ENCODE measurements at regions not wholly inside any gene's neighbourhood (a gene's known extent, or its start where the extent isn't known, plus 50 kb on each side); places are given as distances from the start of the nearest gene placed in this dataset.
"Not testable (repeated sequence)": the region's sequence is repeated elsewhere in the genome, so short reads cannot be mapped to it uniquely, and the experiment has no call there.

- Histone ChIP-seq H3K9ac (ENCODE audit: low read length) (no peak overlapping the region), H3K4me3 (ENCODE audit: low read length) (no peak overlapping the region), H3K4me1 (ENCODE audit: control insufficient read depth, insufficient read depth, low read length) (no peaks in the 10 kb centered on the region), H3K36me3 (ENCODE audit: control insufficient read depth, insufficient read depth, low read length) (no peaks in the 10 kb centered on the region), H3K9me3 (ENCODE audit: control insufficient read depth, low read length) (no peaks in the 10 kb centered on the region), H3K27me3 (ENCODE audit: control insufficient read depth, insufficient read depth, low read length) (no peaks in the 10 kb centered on the region)
Measured at GRCh38 chr9:90511711-90512110, 130.9 kb downstream of the DIRAS2 start.

GRCh38 chr9:90514877-90515276, 127.7 kb downstream of the DIRAS2 start:
- no peak overlapping the region for H3K9ac ChIP-seq (ENCODE audit: low read length)
- H3K36me3 ChIP-seq (ENCODE audit: control insufficient read depth, insufficient read depth, low read length): no peaks in the 10 kb centered on the region
- H3K9me3 ChIP-seq (ENCODE audit: control insufficient read depth, low read length): no peaks in the 10 kb centered on the region
- no peaks in the 10 kb centered on the region for H3K4me1 ChIP-seq (ENCODE audit: control insufficient read depth, insufficient read depth, low read length)
- H3K27me3 ChIP-seq (ENCODE audit: control insufficient read depth, insufficient read depth, low read length): no peaks in the 10 kb centered on the region
- no peak overlapping the region for H3K4me3 ChIP-seq (ENCODE audit: low read length)

- H3K4me3 ChIP-seq (ENCODE audit: low read length): no peak overlapping the region
- no peak overlapping the region for H3K9ac ChIP-seq (ENCODE audit: low read length)
- H3K9me3 ChIP-seq (ENCODE audit: control insufficient read depth, low read length): no peaks in the 10 kb centered on the region
- H3K4me1 ChIP-seq (ENCODE audit: control insufficient read depth, insufficient read depth, low read length): no peaks in the 10 kb centered on the region
- H3K27me3 ChIP-seq (ENCODE audit: control insufficient read depth, insufficient read depth, low read length): no peaks in the 10 kb centered on the region
- no peaks in the 10 kb centered on the region for H3K36me3 ChIP-seq (ENCODE audit: control insufficient read depth, insufficient read depth, low read length)
Measured at GRCh38 chr9:90515510-90515909, 127.1 kb downstream of the DIRAS2 start.

- H3K27me3 ChIP-seq (ENCODE audit: control insufficient read depth, insufficient read depth, low read length): no peaks in the 10 kb centered on the region
- no peak overlapping the region for H3K4me3 ChIP-seq (ENCODE audit: low read length)
- no peaks in the 10 kb centered on the region for H3K9me3 ChIP-seq (ENCODE audit: control insufficient read depth, low read length)
- H3K4me1 ChIP-seq (ENCODE audit: control insufficient read depth, insufficient read depth, low read length): no peaks in the 10 kb centered on the region
- no peaks in the 10 kb centered on the region for H3K36me3 ChIP-seq (ENCODE audit: control insufficient read depth, insufficient read depth, low read length)
- H3K9ac ChIP-seq (ENCODE audit: low read length): no peak overlapping the region
Measured at GRCh38 chr9:90517103-90517502, 125.5 kb downstream of the DIRAS2 start.

- no peak overlapping the region for H3K4me3 ChIP-seq (ENCODE audit: low read length)
- H3K36me3 ChIP-seq (ENCODE audit: control insufficient read depth, insufficient read depth, low read length): no peaks in the 10 kb centered on the region
- no peak overlapping the region for H3K9ac ChIP-seq (ENCODE audit: low read length)
- H3K9me3 ChIP-seq (ENCODE audit: control insufficient read depth, low read length): no peaks in the 10 kb centered on the region
- no peaks in the 10 kb centered on the region for H3K4me1 ChIP-seq (ENCODE audit: control insufficient read depth, insufficient read depth, low read length)
- H3K27me3 ChIP-seq (ENCODE audit: control insufficient read depth, insufficient read depth, low read length): no peaks in the 10 kb centered on the region
Measured at GRCh38 chr9:90521811-90522570, 120.6 kb downstream of the DIRAS2 start.

GRCh38 chr9:90523958-90524357, 118.7 kb downstream of the DIRAS2 start:
- Histone ChIP-seq H3K9me3 (ENCODE audit: control insufficient read depth, low read length) (no peaks in the 10 kb centered on the region), H3K4me3 (ENCODE audit: low read length) (no peak overlapping the region), H3K9ac (ENCODE audit: low read length) (no peak overlapping the region), H3K36me3 (ENCODE audit: control insufficient read depth, insufficient read depth, low read length) (no peaks in the 10 kb centered on the region), H3K4me1 (ENCODE audit: control insufficient read depth, insufficient read depth, low read length) (no peaks in the 10 kb centered on the region), H3K27me3 (ENCODE audit: control insufficient read depth, insufficient read depth, low read length) (no peaks in the 10 kb centered on the region)

GRCh38 chr9:90526386-90526785, 116.2 kb downstream of the DIRAS2 start:
- Histone ChIP-seq H3K9me3 (ENCODE audit: control insufficient read depth, low read length) (no peaks in the 10 kb centered on the region), H3K9ac (ENCODE audit: low read length) (no peak overlapping the region), H3K4me1 (ENCODE audit: control insufficient read depth, insufficient read depth, low read length) (no peaks in the 10 kb centered on the region), H3K4me3 (ENCODE audit: low read length) (no peak overlapping the region), H3K36me3 (ENCODE audit: control insufficient read depth, insufficient read depth, low read length) (no peaks in the 10 kb centered on the region), H3K27me3 (ENCODE audit: control insufficient read depth, insufficient read depth, low read length) (no peaks in the 10 kb centered on the region)

GRCh38 chr9:90536094-90536493, 106.5 kb downstream of the DIRAS2 start:
- H3K9me3 ChIP-seq (ENCODE audit: control insufficient read depth, low read length); H3K36me3 ChIP-seq (ENCODE audit: control insufficient read depth, insufficient read depth, low read length); H3K9ac ChIP-seq (ENCODE audit: low read length); H3K4me3 ChIP-seq (ENCODE audit: low read length); H3K4me1 ChIP-seq (ENCODE audit: control insufficient read depth, insufficient read depth, low read length); H3K27me3 ChIP-seq (ENCODE audit: control insufficient read depth, insufficient read depth, low read length): not testable (repeated sequence)

- H3K36me3 ChIP-seq (ENCODE audit: control insufficient read depth, insufficient read depth, low read length): no peaks in the 10 kb centered on the region
- H3K4me1 ChIP-seq (ENCODE audit: control insufficient read depth, insufficient read depth, low read length): no peaks in the 10 kb centered on the region
- H3K4me3 ChIP-seq (ENCODE audit: low read length): no peak overlapping the region
- H3K9me3 ChIP-seq (ENCODE audit: control insufficient read depth, low read length): no peaks in the 10 kb centered on the region
- no peak overlapping the region for H3K9ac ChIP-seq (ENCODE audit: low read length)
- no peaks in the 10 kb centered on the region for H3K27me3 ChIP-seq (ENCODE audit: control insufficient read depth, insufficient read depth, low read length)
Measured at GRCh38 chr9:90538566-90538965, 104.1 kb downstream of the DIRAS2 start.

- H3K27me3 ChIP-seq (ENCODE audit: control insufficient read depth, insufficient read depth, low read length): no peaks in the 10 kb centered on the region
- no peaks in the 10 kb centered on the region for H3K9me3 ChIP-seq (ENCODE audit: control insufficient read depth, low read length)
- no peak overlapping the region for H3K4me3 ChIP-seq (ENCODE audit: low read length)
- H3K4me1 ChIP-seq (ENCODE audit: control insufficient read depth, insufficient read depth, low read length): no peaks in the 10 kb centered on the region
- no peak overlapping the region for H3K9ac ChIP-seq (ENCODE audit: low read length)
- H3K36me3 ChIP-seq (ENCODE audit: control insufficient read depth, insufficient read depth, low read length): no peaks in the 10 kb centered on the region
Measured at GRCh38 chr9:90539286-90539685, 103.3 kb downstream of the DIRAS2 start.

GRCh38 chr9:90540734-90541133, 101.9 kb downstream of the DIRAS2 start:
- Histone ChIP-seq H3K9me3 (ENCODE audit: control insufficient read depth, low read length) (no peaks in the 10 kb centered on the region), H3K27me3 (ENCODE audit: control insufficient read depth, insufficient read depth, low read length) (no peaks in the 10 kb centered on the region), H3K4me3 (ENCODE audit: low read length) (no peak overlapping the region), H3K36me3 (ENCODE audit: control insufficient read depth, insufficient read depth, low read length) (no peaks in the 10 kb centered on the region), H3K4me1 (ENCODE audit: control insufficient read depth, insufficient read depth, low read length) (no peaks in the 10 kb centered on the region), H3K9ac (ENCODE audit: low read length) (no peak overlapping the region)

GRCh38 chr9:90544488-90544887, 98.1 kb downstream of the DIRAS2 start:
- H3K27me3 ChIP-seq (ENCODE audit: control insufficient read depth, insufficient read depth, low read length): no peaks in the 10 kb centered on the region
- H3K4me3 ChIP-seq (ENCODE audit: low read length): no peak overlapping the region
- no peaks in the 10 kb centered on the region for H3K4me1 ChIP-seq (ENCODE audit: control insufficient read depth, insufficient read depth, low read length)
- no peak overlapping the region for H3K9ac ChIP-seq (ENCODE audit: low read length)
- H3K36me3 ChIP-seq (ENCODE audit: control insufficient read depth, insufficient read depth, low read length): no peaks in the 10 kb centered on the region
- no peaks in the 10 kb centered on the region for H3K9me3 ChIP-seq (ENCODE audit: control insufficient read depth, low read length)

GRCh38 chr9:90546200-90546599, 96.4 kb downstream of the DIRAS2 start:
- H3K9me3 ChIP-seq (ENCODE audit: control insufficient read depth, low read length): no peaks in the 10 kb centered on the region
- no peak overlapping the region for H3K9ac ChIP-seq (ENCODE audit: low read length)
- H3K4me3 ChIP-seq (ENCODE audit: low read length): no peak overlapping the region
- H3K4me1 ChIP-seq (ENCODE audit: control insufficient read depth, insufficient read depth, low read length): no peaks in the 10 kb centered on the region
- H3K27me3 ChIP-seq (ENCODE audit: control insufficient read depth, insufficient read depth, low read length): no peaks in the 10 kb centered on the region
- no peaks in the 10 kb centered on the region for H3K36me3 ChIP-seq (ENCODE audit: control insufficient read depth, insufficient read depth, low read length)
